HCT116 (cell line): ENCODE measurements at regions not wholly inside any gene's neighbourhood (a gene's known extent, or its start where the extent isn't known, plus 50 kb on each side); places are given as distances from the start of the nearest gene placed in this dataset.

Experiments used
- ATAC-seq: fragments of 200-7000 bp; cut with Tn5 transposase; 2 replicates; pipeline ENCODE4 v1.9.1; 2020; ENCODE audit warnings: mild to moderate bottlenecking, moderate library complexity
- BruUV-seq: library from RNA; stranded (reverse); fragments of 400-500 nt; replicated peaks from 2 replicates; lab custom pipeline; 2021; lab: Mats Ljungman, UMichigan
- CTCF ChIA-PET: fragments of 300-600 bp; sonication (Branson Sonifier 250); formaldehyde crosslinking; loops from one replicate; lab custom pipeline; 2021; ENCODE audit warnings: antibody characterized with exemption; lab: Charles Lee
- POLR2A ChIA-PET: fragments of 300-600, 350-600 bp; sonication (Branson Sonifier 250); formaldehyde crosslinking; loops from one replicate; lab custom pipeline; 2021; ENCODE audit warnings: antibody characterized with exemption; lab: Charles Lee
- RAD21 ChIA-PET, 2 experiments: fragments of 300-600 bp; sonication (Branson Sonifier 250); formaldehyde crosslinking; loops; one replicate each; lab custom pipeline; 2023; ENCODE audit warnings: low total read pairs in 2 of 2; ENCODE audit not compliant: uncharacterized antibody in 2 of 2, unreplicated experiment in 2 of 2, low non-redundant PET in 1 of 2; lab: Charles Lee
- DNase-seq: peaks from one replicate; pipeline ENCODE4 v3.0.0-alpha.2; 2010; ENCODE audit warnings: low read depth, low spot score
- H2AFZ ChIP-seq: fragments of 200-600 bp; shearing (Covaris generic), sonication (generic); 2 replicates; pipeline ENCODE4 v1.6.1; 2017; ENCODE audit warnings: low read depth, mixed run types, mixed read lengths, antibody characterized with exemption, low read length; ENCODE audit not compliant: poor library complexity, severe bottlenecking
- H3K27ac ChIP-seq: 2 replicates; pipeline ENCODE4 v1.5.1; 2012; ENCODE audit warnings: low read depth, low read length
- H3K27me3 ChIP-seq: fragments of 200-600 bp; sonication (generic); 2 replicates; pipeline ENCODE4 v1.6.1; 2016; ENCODE audit warnings: mixed run types, low read length, mixed read lengths; ENCODE audit not compliant: insufficient read depth
- H3K36me3 ChIP-seq, 2 experiments: fragments of 200-500 bp in 1 of 2; fragments of 200-600 bp in 1 of 2; sonication (Bioruptor generic) in 1 of 2; sonication (generic) in 1 of 2; 2 replicates each; pipeline versions ENCODE4 v1.5.1 to v1.6.1; 2014 to 2016; ENCODE audit warnings: low read length in 2 of 2, inconsistent platforms in 1 of 2, mixed read lengths in 1 of 2, mixed run types in 1 of 2; ENCODE audit not compliant: insufficient read depth in 2 of 2, control insufficient read depth in 1 of 2
- H3K4me1 ChIP-seq, 2 experiments: fragments of 200-600 bp in 1 of 2; sonication (generic) in 1 of 2; 2 replicates each; pipeline versions ENCODE4 v1.5.1 to v1.6.1; 2012 to 2017; ENCODE audit warnings: low read length in 2 of 2, inconsistent platforms in 1 of 2, mild to moderate bottlenecking in 1 of 2, mixed read lengths in 1 of 2, mixed run types in 1 of 2, moderate library complexity in 1 of 2; ENCODE audit not compliant: insufficient read depth in 2 of 2, control insufficient read depth in 1 of 2
- H3K4me2 ChIP-seq: fragments of 200-600 bp; sonication (generic); 2 replicates; pipeline ENCODE4 v1.6.1; 2017; ENCODE audit warnings: mixed run types, low read length, mixed read lengths
- H3K4me3 ChIP-seq, 2 experiments: fragments of 200-600 bp in 1 of 2; sonication (generic) in 1 of 2; replicated peaks in 1 of 2; 2 replicates each; pipeline ENCODE4 v1.5.1; 2011 to 2016; ENCODE audit warnings: low read length in 2 of 2, control low read depth in 1 of 2, low read depth in 1 of 2, mild to moderate bottlenecking in 1 of 2, mixed read lengths in 1 of 2, mixed run types in 1 of 2
- H3K79me2 ChIP-seq: fragments of 200-600 bp; sonication (generic); 2 replicates; pipeline ENCODE4 v1.6.1; 2017; ENCODE audit warnings: mild to moderate bottlenecking, mixed run types, low read length, moderate library complexity, mixed read lengths; ENCODE audit not compliant: insufficient read depth
- H3K9ac ChIP-seq: fragments of 200-600 bp; sonication (generic); 2 replicates; pipeline ENCODE4 v1.6.1; 2016; ENCODE audit warnings: low read length, mixed read lengths
- H3K9me2 ChIP-seq: fragments of 200-600 bp; sonication (generic), shearing (Covaris generic); 2 replicates; pipeline ENCODE4 v1.6.1; 2017; ENCODE audit warnings: mixed run types, mild to moderate bottlenecking, moderate library complexity; ENCODE audit not compliant: insufficient read depth
- H3K9me3 ChIP-seq, 2 experiments: fragments of 200-500 bp in 1 of 2; fragments of 200-600 bp in 1 of 2; sonication (Bioruptor generic) in 1 of 2; sonication (generic) in 1 of 2; 2 replicates each; pipeline ENCODE4 v1.6.1; 2014 to 2017; ENCODE audit warnings: low read length in 2 of 2, mixed read lengths in 2 of 2, inconsistent platforms in 1 of 2, low read depth in 1 of 2, mild to moderate bottlenecking in 1 of 2, mixed run types in 1 of 2, moderate library complexity in 1 of 2; ENCODE audit not compliant: control insufficient read depth in 1 of 2, insufficient read depth in 1 of 2
- H4K20me1 ChIP-seq: fragments of 200-600 bp; sonication (generic), shearing (Covaris generic); 2 replicates; pipeline ENCODE4 v1.6.1; 2017; ENCODE audit warnings: mixed run types, mild to moderate bottlenecking, moderate library complexity; ENCODE audit not compliant: insufficient read depth
- ATF3 ChIP-seq: IDR thresholded peaks from 2 replicates; pipeline ENCODE4 v1.6.1; 2012
- CEBPB ChIP-seq: IDR thresholded peaks from 2 replicates; pipeline ENCODE4 v1.6.1; 2012; ENCODE audit warnings: low read depth
- ELF1 ChIP-seq: IDR thresholded peaks from 2 replicates; pipeline ENCODE4 v1.6.1; 2012; ENCODE audit warnings: low read depth, borderline replicate concordance
- EZH2phosphoT487 ChIP-seq: fragments of 200-600 bp; IDR thresholded peaks from 2 replicates; pipeline ENCODE4 v1.6.1; 2018; ENCODE audit warnings: antibody characterized with exemption, borderline replicate concordance
- JUND ChIP-seq: IDR thresholded peaks from 2 replicates; pipeline ENCODE4 v1.6.1; 2012
- POLR2AphosphoS5 ChIP-seq: IDR thresholded peaks from 2 replicates; pipeline ENCODE4 v1.6.1; 2011; ENCODE audit warnings: mild to moderate bottlenecking, low read depth, low read length, moderate library complexity
- ZBTB33 ChIP-seq: IDR thresholded peaks from 2 replicates; pipeline ENCODE4 v1.6.1; 2011; ENCODE audit warnings: mild to moderate bottlenecking, low read length, moderate library complexity; ENCODE audit not compliant: insufficient replicate concordance; ENCODE audit errors: extremely low read depth
- intact Hi-C: fragments of 100-400 bp; cut with micrococcal nuclease; formaldehyde crosslinking; loops from 2 replicates; pipeline ENCODE4 v1.10.0; 2022

- TF ChIP-seq EZH2phosphoT487 (no peak), JUND (no peak), POLR2AphosphoS5 (no peak)
- POLR2A ChIA-PET, result no interaction called here
- no peak overlapping the region for H3K27ac ChIP-seq
- H3K27me3 ChIP-seq, result no peaks in the 10 kb centered on the region
- RAD21 ChIA-PET, result no interaction called here
- no peaks in the 10 kb centered on the region for H3K9me2 ChIP-seq
- H4K20me1 ChIP-seq, result no peaks in the 10 kb centered on the region
- H3K9ac ChIP-seq, result no peak overlapping the region
- H3K36me3 ChIP-seq, result no peaks in the 10 kb centered on the region
- ATAC-seq (no peak), DNase-seq (no peak)
- no TSS peak for BruUV-seq
- no peak overlapping the region for H3K4me3 ChIP-seq
- H3K79me2 ChIP-seq, result no peaks in the 10 kb centered on the region
- peaks cover 12 to 14% of the 10 kb centered on the region in 2 experiments; a peak in 3 of 4 replicates for H3K9me3 ChIP-seq
- H2AFZ ChIP-seq, result no peak overlapping the region
- CTCF ChIA-PET, result no interaction called here
- no peaks in the 10 kb centered on the region for H3K4me1 ChIP-seq
- intact Hi-C loops, result no loop called here
- no peak overlapping the region for H3K4me2 ChIP-seq
Observed at GRCh38 chr21:24861471-24861870, 745.8 kb downstream of the MRPL39 start.

- Histone ChIP-seq H3K9me2 (no peaks in the 10 kb centered on the region), H3K4me3 (no peak overlapping the region), H3K9ac (no peak overlapping the region), H3K36me3 (no peaks in the 10 kb centered on the region), H3K4me2 (no peak overlapping the region), H3K79me2 (no peaks in the 10 kb centered on the region), H3K27ac (no peak overlapping the region), H3K4me1 (no peaks in the 10 kb centered on the region), H2AFZ (no peak overlapping the region)
- RAD21 ChIA-PET, result no interaction called here
- POLR2A ChIA-PET, result no interaction called here
- DNase-seq, result no peak
- CTCF ChIA-PET, result no interaction called here
- BruUV-seq, result no TSS peak
- no peak for TF ChIP-seq ATF3
- no peak for TF ChIP-seq ELF1
- no peak for TF ChIP-seq CEBPB
- no peak for TF ChIP-seq POLR2AphosphoS5
- TF ChIP-seq ZBTB33, result no peak
- TF ChIP-seq, all 23 proteins: peak for 0
- ATAC-seq, result no peak
- H3K27me3 ChIP-seq, result no peaks in the 10 kb centered on the region
- intact Hi-C loops, result no loop called here
- no peaks in the 10 kb centered on the region for H4K20me1 ChIP-seq
- H3K9me3 ChIP-seq, result peaks cover 21 to 22% of the 10 kb centered on the region in 2 experiments; a peak in 3 of 4 replicates
Observed at GRCh38 chr21:24856326-24856725, 751.0 kb downstream of the MRPL39 start.
